Endothelial cell of umbilical vein (primary cell): ENCODE measurements at regions not wholly inside any gene's neighbourhood (a gene's known extent, or its start where the extent isn't known, plus 50 kb on each side); places are given as distances from the start of the nearest gene placed in this dataset.

ENCODE experiments used
- BruUV-seq: library from RNA; stranded (reverse); fragments of 400-500 nt; replicated peaks from 2 replicates; lab custom pipeline; 2021; lab: Mats Ljungman, UMichigan
- CTCF ChIA-PET: fragments of 300-600, 350-600 bp; sonication (Branson Sonifier 250); formaldehyde crosslinking; loops from one replicate; lab custom pipeline; 2021; ENCODE audit warnings: antibody characterized with exemption, inconsistent platforms; lab: Charles Lee
- POLR2A ChIA-PET: fragments of 300-600, 350-600 bp; sonication (Branson Sonifier 250); formaldehyde crosslinking; loops from one replicate; lab custom pipeline; 2021; ENCODE audit warnings: antibody characterized with exemption, inconsistent platforms; lab: Charles Lee
- DNase-seq: peaks from one replicate; pipeline ENCODE4 v3.0.0-alpha.2; 2011; ENCODE audit warnings: low read depth, low spot score
- FAIRE-seq: peaks from 2 replicates; lab custom pipeline; 2011; peaks lifted over from hg19 to GRCh38; lab: Jason Lieb, UNC
- H2AFZ ChIP-seq: 2 replicates; pipeline ENCODE4 v1.6.0; 2012; ENCODE audit warnings: low read depth, low read length, control low read depth, inconsistent platforms
- H3K27ac ChIP-seq: 2 replicates; pipeline ENCODE4 v1.5.1; 2011; ENCODE audit warnings: low read depth, mild to moderate bottlenecking, control low read depth, low read length, moderate library complexity; ENCODE audit not compliant: insufficient read depth
- H3K27me3 ChIP-seq, 2 experiments: 2 replicates each; pipeline versions ENCODE4 v1.6.0 to v1.6.1; 2011; ENCODE audit warnings: low read length in 2 of 2, mixed read lengths in 1 of 2; ENCODE audit not compliant: control insufficient read depth in 2 of 2, insufficient read depth in 2 of 2
- H3K36me3 ChIP-seq, 2 experiments: 2 replicates in 1 of 2; 3 replicates in 1 of 2; pipeline ENCODE4 v1.5.1; 2011; ENCODE audit warnings: low read length in 2 of 2, mild to moderate bottlenecking in 1 of 2, moderate library complexity in 1 of 2; ENCODE audit not compliant: control insufficient read depth in 2 of 2, insufficient read depth in 2 of 2; ENCODE audit errors: extremely low read depth in 1 of 2
- H3K4me1 ChIP-seq: 3 replicates; pipeline ENCODE4 v1.5.1; 2011; ENCODE audit warnings: mild to moderate bottlenecking, low read length; ENCODE audit not compliant: control insufficient read depth, insufficient read depth; ENCODE audit errors: extremely low read depth
- H3K4me2 ChIP-seq: 2 replicates; pipeline ENCODE4 v1.6.1; 2011; ENCODE audit warnings: low read length, control low read depth, mixed read lengths; ENCODE audit not compliant: insufficient read depth
- H3K4me3 ChIP-seq, 3 experiments: fragments of 200-600 bp in 1 of 3; sonication (generic), shearing (Covaris generic) in 1 of 3; replicated peaks in 1 of 3; 2 replicates each; pipeline ENCODE4 v1.5.1; 2011 to 2016; ENCODE audit warnings: control low read depth in 3 of 3, low read length in 3 of 3, mild to moderate bottlenecking in 2 of 3, inconsistent platforms in 1 of 3, low read depth in 1 of 3, moderate library complexity in 1 of 3; ENCODE audit not compliant: insufficient read depth in 1 of 3
- H3K79me2 ChIP-seq: 2 replicates; pipeline ENCODE4 v1.6.0; 2012; ENCODE audit warnings: low read length, inconsistent platforms; ENCODE audit not compliant: control insufficient read depth, insufficient read depth
- H3K9ac ChIP-seq: replicated peaks from 2 replicates; pipeline ENCODE3; 2011; ENCODE audit warnings: low read length, control low read depth; ENCODE audit not compliant: insufficient read depth; ENCODE audit errors: extremely low read depth
- H3K9me1 ChIP-seq: replicated peaks from 3 replicates; pipeline ENCODE4 v1.6.0; 2011; ENCODE audit warnings: mild to moderate bottlenecking, low read length; ENCODE audit not compliant: control insufficient read depth, insufficient read depth; ENCODE audit errors: extremely low read depth
- H3K9me3 ChIP-seq: replicated peaks from 2 replicates; pipeline ENCODE4 v1.5.1; 2012; ENCODE audit warnings: low read length, inconsistent platforms; ENCODE audit not compliant: control insufficient read depth, insufficient read depth
- H4K20me1 ChIP-seq: replicated peaks from 2 replicates; pipeline ENCODE3; 2011; ENCODE audit warnings: mild to moderate bottlenecking, low read length; ENCODE audit not compliant: control insufficient read depth, insufficient read depth; ENCODE audit errors: extremely low read depth
- CTCF ChIP-seq, 2 donors: IDR thresholded peaks; 1 replicate in 1 of 2; 2 replicates in 1 of 2; pipeline ENCODE4 v1.5.1; 2011; ENCODE audit warnings: low read length in 2 of 2, mild to moderate bottlenecking in 2 of 2, moderate library complexity in 2 of 2, control low read depth in 1 of 2, inconsistent platforms in 1 of 2, low read depth in 1 of 2; ENCODE audit not compliant: insufficient read depth in 1 of 2; ENCODE audit errors: extremely low read depth in 1 of 2
- FOS ChIP-seq: IDR thresholded peaks from 2 replicates; pipeline ENCODE4 v1.6.1; 2011; ENCODE audit warnings: mild to moderate bottlenecking, low read length, moderate library complexity, borderline replicate concordance; ENCODE audit not compliant: insufficient read depth
- JUN ChIP-seq: IDR thresholded peaks from 2 replicates; pipeline ENCODE4 v1.6.1; 2011; ENCODE audit warnings: borderline replicate concordance, low read depth; ENCODE audit not compliant: insufficient read length, insufficient read depth
- POLR2A ChIP-seq: IDR thresholded peaks from 2 replicates; pipeline ENCODE4 v1.6.1; 2012; ENCODE audit warnings: low read depth, mild to moderate bottlenecking, control low read depth, low read length
- POLR2AphosphoS5 ChIP-seq: IDR thresholded peaks from 2 replicates; pipeline ENCODE4 v1.6.1; 2012; ENCODE audit warnings: low read depth, mild to moderate bottlenecking, control low read depth, low read length, moderate library complexity; ENCODE audit not compliant: insufficient read depth
- dilution Hi-C: fragments of 300-500 bp; cut with MboI; formaldehyde crosslinking; loops from one replicate; pipeline ENCODE4 v1.15.0; 2019; ENCODE audit warnings: low sequenced_read_pairs; ENCODE audit not compliant: extremely low pct_ligation_motif_present
- intact Hi-C: fragments of 100-400 bp; cut with micrococcal nuclease; formaldehyde crosslinking; loops from one replicate; pipeline ENCODE4 v1.10.0; 2022

DNA sequence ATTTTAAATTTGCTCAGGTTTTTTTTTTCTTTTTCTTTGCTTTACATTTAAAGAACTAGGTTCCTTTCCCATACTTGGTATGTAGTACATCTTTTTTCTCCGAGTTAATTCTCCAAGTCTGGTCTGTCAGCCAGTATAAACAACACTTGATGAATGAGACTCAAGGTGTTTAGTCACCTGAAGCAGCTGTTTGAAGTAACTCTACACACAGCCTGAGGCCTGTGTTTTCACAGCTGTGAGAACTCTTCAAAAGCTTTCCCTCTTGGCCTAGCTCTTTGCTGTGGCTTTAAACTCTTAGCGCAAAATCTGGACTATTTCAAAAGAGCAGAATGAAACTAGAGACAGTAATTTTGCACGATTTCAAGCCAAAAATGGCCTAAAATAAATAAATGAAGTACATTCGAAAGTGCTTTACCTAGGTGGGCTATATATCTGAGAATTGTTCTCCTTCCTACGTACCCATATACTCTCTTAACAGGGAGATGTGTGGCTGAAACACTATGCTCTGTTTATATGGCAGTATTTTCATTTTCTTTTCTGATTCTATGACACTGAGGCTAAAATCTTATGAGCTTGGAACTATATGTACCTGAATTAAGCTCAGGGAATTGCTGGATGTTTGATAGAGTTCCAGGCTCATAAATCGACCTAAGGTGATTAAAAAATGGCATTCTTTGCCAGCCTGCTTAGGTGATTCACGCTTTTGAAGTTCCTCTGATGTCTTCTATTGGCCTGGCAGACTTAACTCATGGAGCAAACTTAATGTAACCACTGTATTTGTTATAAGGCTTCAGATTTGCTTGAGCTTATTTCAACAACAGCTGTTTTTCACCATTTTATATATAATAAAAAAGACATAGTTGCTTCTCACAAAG, 1044.1 kb upstream of the ZEB2 start:
- DNase-seq (peak; percentile 10), FAIRE-seq (no peak)
- H3K27ac ChIP-seq = no peak overlapping the region
- dilution Hi-C loops (no loop called here), intact Hi-C loops (no loop called here)
- H3K36me3 ChIP-seq = no peaks in the 10 kb centered on the region
- no peaks in the 10 kb centered on the region for H3K79me2 ChIP-seq
- no peak overlapping the region for H3K9ac ChIP-seq
- no peaks in the 10 kb centered on the region for H4K20me1 ChIP-seq
- H3K4me2 ChIP-seq = no peak overlapping the region
- no peaks in the 10 kb centered on the region for H3K9me1 ChIP-seq
- BruUV-seq = no TSS peak
- H2AFZ ChIP-seq = no peak overlapping the region
- POLR2A ChIA-PET = no interaction called here
- no peaks in the 10 kb centered on the region for H3K4me1 ChIP-seq
- no peaks in the 10 kb centered on the region for H3K9me3 ChIP-seq
- H3K4me3 ChIP-seq = no peak overlapping the region
- CTCF ChIA-PET = interaction anchor here (1.0 kb wide), 1 partner anchor 29 kb away, joined by 3 read pairs; no protein-coding TSS in a partner anchor
- no peak for TF ChIP-seq CTCF (IDR thresholded peaks at IDR 0.05; ENCODE audit: extremely low read depth in 1 of 2, insufficient read depth in 1 of 2, low read depth in 1 of 2, low read length in 2 of 2)
- no peak for TF ChIP-seq FOS
- no peaks in the 10 kb centered on the region for H3K27me3 ChIP-seq

DNA sequence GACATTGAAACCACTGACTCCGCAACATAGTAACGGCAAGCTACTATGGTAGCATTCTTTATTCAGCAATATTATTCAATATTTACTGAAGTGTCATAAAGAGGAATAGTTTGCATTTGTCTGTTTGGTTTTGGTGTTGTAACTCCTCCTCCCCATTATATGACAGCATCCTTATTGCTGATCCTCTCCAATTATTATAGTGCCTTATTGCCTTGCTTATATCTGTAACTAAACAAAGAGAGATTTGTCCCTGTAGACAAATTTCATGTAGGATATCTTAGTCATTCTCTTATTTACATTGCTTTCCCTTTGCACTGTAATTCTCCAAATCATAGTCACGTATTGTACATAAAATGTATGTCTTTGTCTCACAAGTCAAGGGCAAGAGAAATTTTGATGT, 1041.2 kb upstream of the ZEB2 start:
- Histone ChIP-seq H3K4me1 (no peaks in the 10 kb centered on the region), H3K4me2 (no peak overlapping the region), H3K9ac (no peak overlapping the region), H3K9me3 (no peaks in the 10 kb centered on the region), H4K20me1 (no peaks in the 10 kb centered on the region), H3K79me2 (no peaks in the 10 kb centered on the region), H3K9me1 (no peaks in the 10 kb centered on the region), H3K36me3 (no peaks in the 10 kb centered on the region), H2AFZ (no peak overlapping the region), H3K27me3 (no peaks in the 10 kb centered on the region), H3K4me3 (no peak overlapping the region), H3K27ac (no peak overlapping the region)
- TF ChIP-seq FOS (no peak), POLR2AphosphoS5 (no peak), POLR2A (no peak), JUN (no peak)
- BruUV-seq = no TSS peak
- intact Hi-C loops = no loop called here
- FAIRE-seq (no peak), DNase-seq (no peak)
- dilution Hi-C loops = no loop called here
- ChIA-PET CTCF (no interaction called here), POLR2A (no interaction called here)
